H9 (cell line): ENCODE measurements at regions not wholly inside any gene's neighbourhood (a gene's known extent, or its start where the extent isn't known, plus 50 kb on each side); places are given as distances from the start of the nearest gene placed in this dataset.

Experiments
- DNase-seq: peaks from one replicate; pipeline ENCODE4 v3.0.0-alpha.2; 2017
- H2AFZ ChIP-seq: one replicate; pipeline ENCODE4 v1.6.1; 2013; ENCODE audit warnings: mild to moderate bottlenecking, low read length, control low read depth, moderate library complexity
- H2AK5ac ChIP-seq: 2 replicates; pipeline ENCODE4 v1.6.1; 2013; ENCODE audit warnings: low read length, control low read depth, mixed read lengths; ENCODE audit not compliant: insufficient read length
- H2BK120ac ChIP-seq: one replicate; pipeline ENCODE4 v1.6.1; 2013; ENCODE audit warnings: low read depth, mild to moderate bottlenecking, low read length, control low read depth, inconsistent platforms; ENCODE audit not compliant: poor library complexity, severe bottlenecking
- H2BK12ac ChIP-seq: 2 replicates; pipeline ENCODE4 v1.6.1; 2013; ENCODE audit warnings: low read length, control low read depth, mixed read lengths, low read depth; ENCODE audit not compliant: insufficient read length
- H2BK15ac ChIP-seq: 2 replicates; pipeline ENCODE4 v1.6.1; 2013; ENCODE audit warnings: low read depth, low read length, control low read depth
- H2BK20ac ChIP-seq: one replicate; pipeline ENCODE4 v1.6.1; 2013; ENCODE audit warnings: low read depth, mild to moderate bottlenecking, low read length, control low read depth, inconsistent platforms; ENCODE audit not compliant: poor library complexity, severe bottlenecking
- H2BK5ac ChIP-seq: 2 replicates; pipeline ENCODE4 v1.6.1; 2013; ENCODE audit warnings: low read length, control low read depth, mixed read lengths; ENCODE audit not compliant: insufficient read length
- H3K14ac ChIP-seq: 2 replicates; pipeline ENCODE4 v1.6.1; 2013; ENCODE audit warnings: low read length, control low read depth; ENCODE audit not compliant: insufficient read depth
- H3K18ac ChIP-seq: 2 replicates; pipeline ENCODE4 v1.6.1; 2013; ENCODE audit warnings: low read depth, mild to moderate bottlenecking, mixed read lengths, low read length, control low read depth; ENCODE audit not compliant: insufficient read length
- H3K23ac ChIP-seq: 2 replicates; pipeline ENCODE4 v1.6.1; 2013; ENCODE audit warnings: low read length, control low read depth, mixed read lengths, low read depth; ENCODE audit not compliant: insufficient read length
- H3K23me2 ChIP-seq: 2 replicates; pipeline ENCODE4 v1.6.1; 2013; ENCODE audit warnings: low read depth, mild to moderate bottlenecking, mixed read lengths, low read length, control low read depth; ENCODE audit not compliant: insufficient read length, poor library complexity, severe bottlenecking
- H3K27ac ChIP-seq: 2 replicates; pipeline ENCODE4 v1.5.1; 2013; ENCODE audit warnings: low read length, control low read depth, mixed read lengths, low read depth; ENCODE audit not compliant: insufficient read length
- H3K27me3 ChIP-seq: 2 replicates; pipeline ENCODE4 v1.6.1; 2013; ENCODE audit warnings: low read length, control low read depth, inconsistent platforms; ENCODE audit not compliant: insufficient read depth
- H3K4ac ChIP-seq: 2 replicates; pipeline ENCODE4 v1.6.1; 2013; ENCODE audit warnings: low read depth, mild to moderate bottlenecking, control low read depth, inconsistent platforms, low read length, moderate library complexity
- H3K4me1 ChIP-seq: 2 replicates; pipeline ENCODE4 v1.6.1; 2013; ENCODE audit warnings: low read length, control low read depth, inconsistent platforms; ENCODE audit not compliant: insufficient read depth
- H3K4me2 ChIP-seq: 2 replicates; pipeline ENCODE4 v1.6.1; 2013; ENCODE audit warnings: low read length, control low read depth, mixed read lengths; ENCODE audit not compliant: insufficient read length, insufficient read depth
- H3K56ac ChIP-seq: 2 replicates; pipeline ENCODE4 v1.6.1; 2013; ENCODE audit warnings: low read depth, mild to moderate bottlenecking, mixed read lengths, low read length, control low read depth; ENCODE audit not compliant: insufficient read length
- H3K79me1 ChIP-seq: 2 replicates; pipeline ENCODE4 v1.6.1; 2013; ENCODE audit warnings: low read depth, mild to moderate bottlenecking, moderate library complexity, low read length, control low read depth, inconsistent platforms; ENCODE audit not compliant: insufficient read depth, poor library complexity, severe bottlenecking
- H3K79me2 ChIP-seq: 2 replicates; pipeline ENCODE4 v1.6.1; 2013; ENCODE audit warnings: low read length, control low read depth, inconsistent platforms; ENCODE audit not compliant: insufficient read depth
- H3K9ac ChIP-seq: 2 replicates; pipeline ENCODE4 v1.6.1; 2013; ENCODE audit warnings: low read length, control low read depth, mixed read lengths; ENCODE audit not compliant: insufficient read length; ENCODE audit errors: extremely low read depth
- H3K9me3 ChIP-seq: one replicate; pipeline ENCODE4 v1.6.1; 2013; ENCODE audit warnings: low read depth, low read length, inconsistent platforms; ENCODE audit not compliant: control insufficient read depth
- H3T11ph ChIP-seq: one replicate; pipeline ENCODE4 v1.6.1; 2013; ENCODE audit warnings: mild to moderate bottlenecking, low read length, control low read depth, inconsistent platforms
- H4K20me1 ChIP-seq: one replicate; pipeline ENCODE4 v1.6.1; 2013; ENCODE audit not compliant: control insufficient read depth, insufficient read length, insufficient read depth
- H4K5ac ChIP-seq: 2 replicates; pipeline ENCODE4 v1.6.1; 2013; ENCODE audit warnings: low read depth, mild to moderate bottlenecking, mixed read lengths, low read length, control low read depth; ENCODE audit not compliant: insufficient read length
- H4K8ac ChIP-seq: replicated peaks from 2 replicates; pipeline ENCODE4 v1.6.1; 2013; ENCODE audit warnings: low read length, control low read depth, mixed read lengths, low read depth; ENCODE audit not compliant: insufficient read length
- H4K91ac ChIP-seq: 2 replicates; pipeline ENCODE4 v1.6.1; 2013; ENCODE audit warnings: low read depth, mild to moderate bottlenecking, moderate library complexity, mixed read lengths, low read length, control low read depth; ENCODE audit not compliant: insufficient read length
- H3K27ac Mint-ChIP-seq, 3 experiments: 2 replicates in 2 of 3; 3 replicates in 1 of 3; pipeline ENCODE4 v1.8.0; 2020 to 2021; ENCODE audit warnings: mixed read lengths in 3 of 3, mild to moderate bottlenecking in 1 of 3, moderate library complexity in 1 of 3
- H3K27me3 Mint-ChIP-seq: 2 replicates; pipeline ENCODE4 v1.8.0; 2021; ENCODE audit warnings: low read depth, mild to moderate bottlenecking, moderate library complexity, mixed read lengths
- H3K36me3 Mint-ChIP-seq, 3 experiments: 2 replicates in 2 of 3; 3 replicates in 1 of 3; pipeline ENCODE4 v1.8.0; 2020 to 2021; ENCODE audit warnings: low read depth in 3 of 3, mixed read lengths in 3 of 3; ENCODE audit not compliant: insufficient read depth in 1 of 3
- H3K4me1 Mint-ChIP-seq, 2 experiments: 2 replicates each; pipeline ENCODE4 v1.8.0; 2020; ENCODE audit warnings: mixed read lengths in 2 of 2
- H3K4me3 Mint-ChIP-seq, 2 experiments: 2 replicates in 1 of 2; 3 replicates in 1 of 2; pipeline ENCODE4 v1.8.0; 2020 to 2021; ENCODE audit warnings: mild to moderate bottlenecking in 2 of 2, mixed read lengths in 2 of 2, moderate library complexity in 1 of 2
- H3K9me3 Mint-ChIP-seq, 2 experiments: 2 replicates in 1 of 2; 3 replicates in 1 of 2; pipeline ENCODE4 v1.8.0; 2020; ENCODE audit warnings: mild to moderate bottlenecking in 2 of 2, mixed read lengths in 2 of 2, moderate library complexity in 1 of 2
- CTCF ChIP-seq: fragments of 200-600 bp; sonication (generic); conservative IDR thresholded peaks from 3 replicates; pipeline ENCODE4 v1.8.0; 2021; ENCODE audit warnings: antibody characterized with exemption, mild to moderate bottlenecking

DNA sequence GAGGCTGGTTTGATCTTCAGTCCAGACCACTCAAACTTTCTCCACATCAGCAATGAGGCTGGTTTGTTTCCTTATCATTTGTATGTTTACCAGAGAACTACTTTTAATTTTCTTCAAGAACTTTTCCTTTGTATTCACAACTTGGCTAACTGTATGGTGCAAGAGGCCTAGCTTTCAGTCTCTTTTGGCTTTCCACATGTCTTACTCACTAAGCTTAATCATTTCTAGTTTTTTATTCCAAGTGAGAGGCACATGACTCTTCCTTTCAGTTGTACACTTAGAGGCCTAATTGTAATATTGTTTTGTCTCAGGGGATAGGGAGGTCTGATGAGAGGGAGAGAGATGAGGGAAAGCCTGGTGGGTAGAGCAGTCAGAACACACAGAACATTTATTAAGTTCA is 554.0 kb upstream of the ARRDC3 start:
- Histone ChIP-seq H3K79me2 (no peaks in the 10 kb centered on the region), H2BK15ac (no peak overlapping the region), H3K23ac (no peak overlapping the region), H3K9me3 (no peaks in the 10 kb centered on the region), H4K20me1 (no peaks in the 10 kb centered on the region), H3K14ac (no peak overlapping the region), H4K91ac (no peak overlapping the region), H2BK5ac (no peak overlapping the region), H3T11ph (no peak overlapping the region), H3K4ac (no peak overlapping the region), H3K23me2 (no peaks in the 10 kb centered on the region), H2BK120ac (no peak overlapping the region), H3K9ac (no peak overlapping the region), H4K8ac (no peak overlapping the region), H3K18ac (no peak overlapping the region), H3K4me1 (no peaks in the 10 kb centered on the region; the same call in 1 of the 2 replicates), H2AFZ (no peak overlapping the region), H4K5ac (no peak overlapping the region), H2BK20ac (no peak overlapping the region), H3K4me2 (no peak overlapping the region), H2BK12ac (no peak overlapping the region), H2AK5ac (no peak overlapping the region), H3K79me1 (no peaks in the 10 kb centered on the region), H3K27me3 (no peaks in the 10 kb centered on the region), H3K56ac (no peak overlapping the region), H3K27ac (no peak overlapping the region)
- Mint-ChIP-seq H3K4me1 (peaks cover 16 to 22% of the 10 kb centered on the region in 2 experiments), H3K27ac (no peak overlapping the region; a peak in 1 of 7 replicates), H3K4me3 (no peak overlapping the region), H3K27me3 (no peaks in the 10 kb centered on the region), H3K36me3 (peaks cover 0 to 8% (median 6%) of the 10 kb centered on the region in 3 experiments; a peak in 2 of 7 replicates), H3K9me3 (no peaks in the 10 kb centered on the region; a peak in 1 of 5 replicates)
- no peak for DNase-seq
- no peak for TF ChIP-seq CTCF
